Uterus (tissue), 3 donors: ENCODE measurements at regions not wholly inside any gene's neighbourhood (a gene's known extent, or its start where the extent isn't known, plus 50 kb on each side); places are given as distances from the start of the nearest gene placed in this dataset.

Experiments
- DNase-seq, 2 donors: peaks; one replicate each; pipeline ENCODE4 v3.0.0-alpha.2; 2019 to 2020
- H3K27ac ChIP-seq, 2 donors: fragments of 200-600 bp; sonication (generic); 1 replicate in 1 of 2; 2 replicates in 1 of 2; pipeline ENCODE4 v1.5.1; 2016 to 2018
- H3K27me3 ChIP-seq, 2 donors: fragments of 200-600 bp; sonication (generic); one replicate each; pipeline ENCODE4 v1.5.1; 2018 to 2019; ENCODE audit warnings: control low read depth in 1 of 2
- H3K36me3 ChIP-seq, 2 donors: fragments of 200-600 bp; sonication (generic); one replicate each; pipeline ENCODE4 v1.5.1; 2019; ENCODE audit warnings: control low read depth in 1 of 2
- H3K4me1 ChIP-seq, 2 donors: fragments of 200-600 bp; sonication (generic); one replicate each; pipeline ENCODE4 v1.5.1; 2018 to 2019; ENCODE audit warnings: control low read depth in 1 of 2
- H3K4me3 ChIP-seq, 2 donors: fragments of 200-600 bp; sonication (generic); 1 replicate in 1 of 2; 2 replicates in 1 of 2; pipeline ENCODE4 v1.5.1; 2018 to 2019; ENCODE audit warnings: mild to moderate bottlenecking in 1 of 2
- H3K9me3 ChIP-seq, 2 donors: fragments of 200-600 bp; sonication (generic); one replicate each; pipeline ENCODE4 v1.5.1; 2019; ENCODE audit warnings: control low read depth in 1 of 2
- CTCF ChIP-seq, 4 experiments: fragments of 200-600 bp in 2 of 4; fragments of 450-650 bp in 2 of 4; sonication (generic) in 2 of 4; IDR thresholded peaks; one replicate each; pipeline ENCODE4 v1.5.1; 2016 to 2019; ENCODE audit warnings: antibody characterized with exemption in 4 of 4, mild to moderate bottlenecking in 2 of 4, moderate library complexity in 1 of 4
- POLR2A ChIP-seq, 2 donors: fragments of 450-650 bp; IDR thresholded peaks; one replicate each; pipeline ENCODE4 v1.6.1; 2016; ENCODE audit warnings: antibody characterized with exemption in 2 of 2, mild to moderate bottlenecking in 1 of 2, moderate library complexity in 1 of 2
- intact Hi-C: fragments of 100-400 bp; cut with DNase I; formaldehyde crosslinking; loops from one replicate; pipeline ENCODE4 v1.15.1; 2023; ENCODE audit warnings: low total_unique reads
- donor health status: DM: yes; HTN: yes; CAD: no.

DNA sequence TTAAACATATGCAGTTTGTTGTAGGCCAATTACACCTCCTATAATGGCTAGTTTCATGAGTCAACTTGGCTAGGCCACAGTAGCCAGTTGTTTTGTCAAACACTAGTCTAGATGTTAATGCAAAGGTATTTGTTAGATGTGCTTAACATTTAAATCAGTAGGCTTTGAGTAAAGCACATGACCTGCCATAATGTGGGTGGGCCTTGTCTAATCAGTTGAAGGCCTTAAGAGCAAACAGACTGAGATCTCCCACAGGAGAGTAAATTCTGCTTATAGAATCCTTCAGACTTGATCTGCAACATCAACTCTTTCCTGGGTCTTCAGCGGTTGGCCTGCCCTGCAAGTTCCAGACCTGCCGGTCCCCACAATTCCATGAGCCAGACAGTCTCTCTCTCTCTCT, 1345.9 kb downstream of the BRD1 start:
- Histone ChIP-seq H3K4me1 (no peaks in the 10 kb centered on the region), H3K36me3 (no peaks in the 10 kb centered on the region), H3K9me3 (no peaks in the 10 kb centered on the region), H3K4me3 (no peak overlapping the region), H3K27ac (no peak overlapping the region), H3K27me3 (no peaks in the 10 kb centered on the region)
- DNase-seq, result no peak
- intact Hi-C loops, result no loop called here
- TF ChIP-seq CTCF (IDR thresholded peaks at IDR 0.05), result no peak
- TF ChIP-seq POLR2A (IDR thresholded peaks at IDR 0.05), result no peak

DNA sequence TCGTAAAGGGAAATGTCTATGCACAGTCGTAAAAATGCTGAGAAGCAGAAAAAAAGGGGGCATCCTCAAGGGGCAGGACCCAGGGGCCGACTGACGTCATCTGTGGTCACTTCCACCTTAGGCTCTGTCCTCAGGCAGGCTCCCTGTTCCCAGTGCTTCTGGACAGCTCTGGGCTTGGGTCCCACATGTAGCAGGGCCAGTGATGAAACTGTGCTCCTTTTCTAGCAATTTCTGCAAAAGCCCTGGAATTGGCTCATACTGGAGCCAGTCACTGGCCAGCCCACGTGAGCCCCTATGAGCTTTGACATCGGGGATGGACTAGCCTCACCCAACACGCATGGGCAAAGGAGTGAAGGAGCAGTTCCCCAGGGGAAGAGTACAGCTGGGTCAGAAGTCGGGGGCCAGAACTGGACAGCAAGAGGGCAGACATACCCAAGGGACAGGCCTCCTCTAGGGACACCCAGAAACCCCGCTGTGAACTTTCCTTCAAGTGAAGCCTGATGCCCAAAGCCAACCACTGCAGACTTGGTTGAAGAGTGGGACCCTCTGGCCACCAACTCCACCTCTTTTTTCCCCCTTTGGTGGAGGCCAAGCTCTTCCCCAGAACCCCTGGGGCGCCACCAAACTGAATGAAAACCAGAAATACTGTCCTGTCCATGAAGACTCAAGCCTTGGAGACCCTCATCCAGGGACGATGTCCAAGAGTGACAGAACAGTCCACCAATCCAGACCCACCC, 1349.0 kb downstream of the BRD1 start:
- Histone ChIP-seq H3K4me3 (no peak overlapping the region), H3K4me1 (no peaks in the 10 kb centered on the region), H3K9me3 (no peaks in the 10 kb centered on the region), H3K36me3 (no peaks in the 10 kb centered on the region), H3K27me3 (no peaks in the 10 kb centered on the region), H3K27ac (no peak overlapping the region)
- TF ChIP-seq POLR2A (IDR thresholded peaks at IDR 0.05) (no peak), CTCF (IDR thresholded peaks at IDR 0.05) (no peak)
- intact Hi-C loops, result no loop called here
- DNase-seq, result peak in 1 of 2 donors; percentile 3

- H3K9me3 ChIP-seq, result no peaks in the 10 kb centered on the region
- DNase-seq, result peak in 1 of 2 donors; percentile 2
- no peak overlapping the region for H3K27ac ChIP-seq
- intact Hi-C loops, result no loop called here
- H3K4me3 ChIP-seq, result no peak overlapping the region
- no peaks in the 10 kb centered on the region for H3K27me3 ChIP-seq
- TF ChIP-seq POLR2A (IDR thresholded peaks at IDR 0.05) (no peak), CTCF (IDR thresholded peaks at IDR 0.05) (no peak)
- no peaks in the 10 kb centered on the region for H3K4me1 ChIP-seq
- no peaks in the 10 kb centered on the region for H3K36me3 ChIP-seq
These were observed 1349.5 kb downstream of the BRD1 start for GRCh38 chr22:48478124-48478523.

DNA sequence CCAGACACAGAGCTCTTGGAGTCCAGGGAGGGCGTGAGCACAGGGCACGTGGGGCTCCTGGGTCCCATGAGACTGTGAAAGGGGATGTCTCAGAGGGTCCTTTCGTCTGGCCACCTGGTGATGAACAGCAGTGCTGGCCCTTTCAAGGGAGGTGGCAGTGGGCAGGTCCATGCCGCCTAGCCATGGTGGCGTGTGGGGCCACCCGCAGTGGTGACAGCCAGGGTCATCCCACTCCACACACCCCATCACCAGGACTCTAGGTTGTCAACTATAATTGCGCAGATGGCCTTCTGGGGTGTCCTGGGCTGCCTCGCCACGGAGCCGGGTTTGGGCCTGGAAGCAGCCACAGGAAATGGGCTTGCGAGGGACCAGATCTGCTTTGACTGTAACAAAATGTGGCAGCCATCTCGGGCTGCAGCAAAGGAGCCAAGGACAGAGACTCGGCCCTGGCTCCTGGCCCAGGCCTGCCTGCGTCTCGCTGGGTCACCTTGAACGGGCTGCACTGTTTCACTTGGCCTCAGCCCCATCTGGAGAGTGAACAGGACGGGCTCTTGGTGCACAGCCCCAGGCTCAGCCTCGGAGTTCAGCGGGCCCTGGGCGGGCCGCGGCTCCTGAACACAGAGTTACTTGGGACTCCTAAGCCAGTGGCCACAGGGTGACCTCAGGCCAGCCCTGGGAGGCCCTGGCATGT, 1350.5 kb downstream of the BRD1 start:
- Histone ChIP-seq H3K4me1 (no peaks in the 10 kb centered on the region), H3K4me3 (no peak overlapping the region), H3K27me3 (no peaks in the 10 kb centered on the region), H3K9me3 (no peaks in the 10 kb centered on the region), H3K36me3 (no peaks in the 10 kb centered on the region), H3K27ac (no peak overlapping the region)
- TF ChIP-seq POLR2A (IDR thresholded peaks at IDR 0.05) (no peak), CTCF (IDR thresholded peaks at IDR 0.05) (no peak)
- intact Hi-C loops, result no loop called here
- DNase-seq, result no peak

DNA sequence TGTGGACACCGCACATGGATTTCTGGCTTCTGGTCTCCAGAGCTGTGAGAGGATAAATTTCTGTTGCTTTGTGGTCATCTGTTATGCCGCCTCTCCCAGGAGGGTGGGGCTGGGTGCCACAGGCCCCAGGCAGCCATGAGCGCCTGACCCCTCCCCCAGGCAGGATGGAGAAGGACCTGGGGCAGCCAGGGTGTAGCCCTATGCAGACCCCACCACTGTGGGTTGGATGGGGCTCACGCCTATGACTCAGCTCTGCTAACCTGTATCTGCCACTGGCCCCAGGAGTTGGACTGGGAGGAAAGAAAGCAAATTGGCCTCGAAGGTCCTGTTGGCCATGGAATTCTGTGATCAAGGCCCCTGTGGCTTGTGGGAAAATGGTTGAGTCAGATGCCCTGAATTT, 1351.1 kb downstream of the BRD1 start:
- Histone ChIP-seq H3K4me1 (no peaks in the 10 kb centered on the region), H3K27ac (no peak overlapping the region), H3K4me3 (no peak overlapping the region), H3K36me3 (no peaks in the 10 kb centered on the region), H3K27me3 (no peaks in the 10 kb centered on the region), H3K9me3 (no peaks in the 10 kb centered on the region)
- intact Hi-C loops, result no loop called here
- TF ChIP-seq POLR2A (IDR thresholded peaks at IDR 0.05), result no peak
- TF ChIP-seq CTCF (IDR thresholded peaks at IDR 0.05), result no peak
- DNase-seq, result no peak
